ENCODE measurements at regions not wholly inside any gene's neighbourhood (a gene's known extent, or its start where the extent isn't known, plus 50 kb on each side); places are given as distances from the start of the nearest gene placed in this dataset.
"Not testable (repeated sequence)": the region's sequence is repeated elsewhere in the genome, so short reads cannot be mapped to it uniquely, and the experiment has no call there.

DNA sequence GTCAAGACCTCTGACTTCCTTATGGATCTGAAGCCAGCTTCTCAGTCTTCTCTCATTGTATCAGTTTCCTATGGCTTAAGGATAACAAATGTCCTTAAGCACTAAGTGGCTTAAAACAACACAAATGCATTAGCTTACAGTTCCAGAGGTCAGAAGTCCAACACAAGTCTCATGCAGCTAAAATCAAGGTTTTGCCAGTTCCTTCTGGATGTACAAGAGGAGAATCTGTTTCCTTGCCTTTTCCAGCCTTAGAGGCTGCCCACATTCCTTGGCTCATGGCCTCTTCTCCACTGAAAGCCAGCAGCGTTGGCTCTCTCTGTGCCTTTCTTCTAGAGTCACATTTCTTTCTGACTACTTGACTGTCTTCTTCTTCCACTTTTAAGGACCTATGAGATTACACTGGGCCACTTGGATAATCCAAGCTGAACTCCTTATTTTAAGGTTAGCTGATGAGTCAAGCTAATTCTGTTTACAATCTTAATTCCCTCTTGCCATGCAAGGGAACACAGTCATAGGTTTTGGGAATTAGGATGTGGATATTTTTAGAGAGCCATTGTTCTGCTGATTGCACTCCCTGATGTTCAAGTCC is 179.0 kb downstream of the BCAS1 start:
- no peak for DNase-seq

DNA sequence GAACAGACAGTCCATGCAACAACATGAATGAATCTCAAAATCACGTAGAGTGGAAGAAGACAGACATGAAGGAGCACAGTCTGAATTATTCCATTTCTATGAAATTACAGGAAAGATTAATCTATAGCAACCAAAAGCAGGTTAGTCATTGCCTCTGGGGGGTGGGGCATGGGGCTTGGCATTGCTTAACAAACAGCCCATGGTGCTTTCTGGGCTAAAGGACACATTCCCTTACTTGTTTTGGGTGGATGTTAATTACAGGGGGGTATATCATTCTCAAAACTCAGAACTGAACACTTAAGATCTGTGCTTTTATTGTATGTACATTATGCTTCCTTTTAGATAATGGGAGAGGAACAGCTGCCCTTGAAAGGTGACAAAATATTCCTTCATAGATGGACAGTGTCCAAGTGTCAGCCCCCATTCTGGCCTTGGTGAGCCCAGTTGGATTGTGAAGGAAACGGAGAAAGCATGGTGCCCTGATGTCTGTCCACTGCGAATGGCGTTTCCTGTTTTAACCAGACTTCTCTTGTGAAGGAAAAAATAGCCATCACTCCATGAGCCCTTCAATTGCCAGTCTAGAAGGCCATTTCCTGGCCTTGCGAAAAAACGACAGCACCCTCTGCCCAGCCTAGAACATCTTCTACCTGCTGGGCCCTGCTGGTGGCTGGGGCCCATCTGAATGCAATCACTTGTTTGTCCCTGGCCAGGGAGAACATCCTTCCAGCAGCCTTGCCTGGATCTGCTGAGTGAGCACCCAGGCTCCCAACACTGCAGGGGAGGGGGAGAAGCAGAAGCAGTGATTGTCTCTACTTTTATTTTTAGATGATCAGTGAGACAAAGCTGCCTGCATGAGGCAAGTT is 179.7 kb downstream of the BCAS1 start:
- no peak for DNase-seq

DNA sequence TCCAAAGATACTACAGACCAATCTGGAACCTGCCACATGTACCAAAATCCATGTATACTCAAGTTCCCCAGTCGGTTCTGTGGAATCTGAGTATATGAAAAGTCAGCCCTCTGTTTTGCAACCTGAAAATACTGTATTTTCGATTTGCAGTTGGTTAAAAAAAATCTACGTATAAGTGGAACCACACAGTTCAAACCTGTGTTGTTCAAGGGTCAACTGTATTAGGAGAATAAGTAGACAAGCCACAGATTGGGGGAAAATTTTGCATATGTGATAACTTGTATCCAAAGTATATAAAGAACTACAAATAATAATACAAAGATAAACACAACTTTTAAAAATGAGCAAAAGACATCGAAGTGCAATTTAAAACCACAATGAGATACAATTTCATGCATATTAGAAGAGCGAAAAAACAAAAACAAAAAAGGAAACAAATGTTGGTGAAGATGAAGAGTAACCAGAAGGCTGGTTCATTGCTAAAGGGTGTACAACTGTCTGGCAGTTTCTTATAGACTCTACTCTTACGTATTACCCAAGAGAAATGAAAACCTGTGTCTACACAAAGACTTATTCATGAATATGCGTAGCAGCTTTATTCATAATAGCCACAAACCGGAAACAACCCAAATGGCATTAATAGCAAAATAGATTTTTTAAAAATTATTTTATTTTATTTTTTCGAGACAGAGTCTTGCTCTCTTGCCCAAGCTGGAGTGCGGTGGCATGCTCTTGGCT is 180.8 kb downstream of the BCAS1 start:
- no peak for DNase-seq

DNA sequence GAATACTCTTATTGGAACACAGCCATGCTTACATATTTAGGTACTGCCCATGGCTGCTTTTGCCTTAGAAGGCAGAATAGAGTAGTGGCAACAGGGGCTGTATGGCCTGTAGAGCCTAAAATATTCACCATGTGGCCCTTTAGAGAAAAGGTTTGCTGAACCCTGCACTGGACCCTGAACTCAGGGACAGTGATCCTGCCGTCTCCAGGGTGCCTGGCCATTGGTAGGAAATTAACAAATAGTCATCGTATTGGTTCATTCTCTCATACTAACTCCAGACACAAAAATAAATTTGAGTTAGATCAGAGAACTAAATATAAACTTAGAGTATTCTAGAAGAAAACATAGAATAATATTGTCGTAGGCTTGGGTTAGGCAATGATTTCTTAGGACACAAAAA is 181.4 kb downstream of the BCAS1 start:
- DNase-seq: no peak

DNA sequence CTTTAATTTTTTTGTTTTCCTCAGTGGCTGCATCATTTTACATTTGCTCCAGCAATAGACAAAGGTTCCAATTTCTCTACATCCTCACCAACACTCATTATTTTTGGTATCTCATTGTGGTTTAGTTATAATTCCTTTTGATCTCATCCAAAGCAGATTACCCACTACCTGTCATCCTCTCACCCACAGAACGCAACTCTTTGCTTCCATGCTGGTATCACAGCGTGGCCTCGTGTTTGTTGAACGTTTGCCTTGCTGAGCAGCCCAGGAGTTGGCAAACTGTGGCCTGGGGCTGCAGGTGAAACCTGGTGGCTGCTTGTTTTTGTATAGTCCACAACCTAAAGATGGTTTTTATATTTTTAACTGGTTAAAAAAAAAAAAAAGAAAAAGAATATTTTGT is 181.9 kb downstream of the BCAS1 start:
- no peak for DNase-seq

DNA sequence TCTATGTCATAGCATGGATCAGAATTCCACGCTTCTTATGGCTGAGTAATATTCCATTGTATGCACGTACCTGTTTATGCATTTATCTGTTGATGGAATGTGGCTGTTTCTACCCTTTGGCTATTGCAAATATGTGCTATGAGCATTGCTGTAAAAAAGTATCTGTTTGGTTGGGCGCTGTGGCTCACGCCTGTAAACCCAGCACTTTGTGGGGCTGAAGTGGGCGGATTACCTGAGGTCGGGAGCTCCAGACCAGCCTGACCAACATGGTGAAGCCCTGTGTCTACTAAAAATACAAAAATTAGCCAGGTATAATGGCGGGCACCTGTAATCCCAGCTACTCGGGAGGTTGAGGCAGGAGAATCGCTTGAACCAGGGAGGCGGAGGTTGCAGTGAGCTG is 182.4 kb downstream of the BCAS1 start:
- DNase-seq: no peak

DNA sequence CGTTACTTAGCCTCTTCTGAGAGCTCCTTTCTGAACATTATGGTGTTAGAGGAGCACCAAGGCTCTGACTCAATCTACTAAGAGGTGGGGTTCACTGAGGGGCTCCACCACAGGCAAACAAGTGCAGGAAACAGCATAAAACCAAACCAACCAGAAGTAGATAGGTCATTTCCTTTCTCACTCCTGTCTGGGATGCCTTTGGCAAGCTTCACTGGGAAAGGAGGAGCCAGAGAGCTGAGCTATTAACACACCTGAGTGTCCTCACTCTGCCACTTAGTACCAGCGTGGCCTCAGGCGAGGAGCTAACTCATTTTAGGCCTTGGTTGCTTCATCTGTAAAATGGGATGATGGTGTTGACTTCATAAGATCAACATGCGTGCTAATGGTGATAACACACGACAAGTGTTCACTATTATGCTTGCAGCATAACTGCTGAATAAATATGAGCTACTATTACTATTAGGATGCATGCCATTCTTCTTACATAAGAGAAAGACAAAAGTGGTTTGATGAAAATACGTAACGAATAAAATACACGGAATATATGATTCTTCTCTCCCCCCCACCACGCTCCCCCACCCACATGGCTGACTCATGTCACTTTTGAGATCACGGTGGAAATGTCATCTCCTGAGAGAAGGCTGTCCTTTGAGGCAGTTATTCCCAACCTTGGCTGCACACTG is 185.4 kb downstream of the BCAS1 start:
- no peak for DNase-seq

DNA sequence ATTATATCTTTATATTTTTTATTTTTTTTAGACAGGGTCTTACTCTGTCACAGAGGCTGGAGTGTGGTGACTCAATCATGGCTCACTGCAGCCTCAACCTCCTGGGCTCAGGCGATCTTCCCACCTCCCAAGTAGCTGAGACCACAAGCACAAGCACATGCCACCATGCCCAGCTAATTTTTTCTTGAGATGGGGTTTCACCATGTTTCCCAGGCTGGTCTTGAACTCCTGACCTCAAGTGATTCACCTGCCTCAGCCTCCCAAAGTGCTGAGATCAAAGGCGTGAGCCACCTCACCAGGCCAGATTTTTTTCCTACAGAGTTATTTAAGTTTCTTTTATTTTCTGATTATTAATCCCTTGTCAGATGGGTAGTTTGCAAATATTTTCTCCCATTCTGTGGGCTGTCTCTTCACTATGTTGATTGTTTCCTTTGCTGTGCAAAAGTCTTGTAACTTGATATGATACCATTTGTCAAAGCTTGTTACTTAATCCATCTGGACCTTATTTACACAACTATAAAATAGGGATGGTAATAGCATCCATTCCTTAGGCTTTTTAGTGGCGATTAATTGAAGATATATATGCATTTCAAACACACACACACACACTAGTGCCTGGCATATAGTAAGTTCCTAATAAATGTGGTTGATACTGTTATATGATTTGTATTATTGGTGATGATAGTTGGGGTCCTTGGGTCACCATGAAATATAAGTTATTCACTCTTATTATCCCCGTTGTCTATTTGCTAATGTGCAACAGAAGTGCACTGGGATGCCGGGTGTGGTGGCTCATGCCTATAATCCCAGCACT is 187.1 kb downstream of the BCAS1 start:
- DNase-seq: no peak

DNA sequence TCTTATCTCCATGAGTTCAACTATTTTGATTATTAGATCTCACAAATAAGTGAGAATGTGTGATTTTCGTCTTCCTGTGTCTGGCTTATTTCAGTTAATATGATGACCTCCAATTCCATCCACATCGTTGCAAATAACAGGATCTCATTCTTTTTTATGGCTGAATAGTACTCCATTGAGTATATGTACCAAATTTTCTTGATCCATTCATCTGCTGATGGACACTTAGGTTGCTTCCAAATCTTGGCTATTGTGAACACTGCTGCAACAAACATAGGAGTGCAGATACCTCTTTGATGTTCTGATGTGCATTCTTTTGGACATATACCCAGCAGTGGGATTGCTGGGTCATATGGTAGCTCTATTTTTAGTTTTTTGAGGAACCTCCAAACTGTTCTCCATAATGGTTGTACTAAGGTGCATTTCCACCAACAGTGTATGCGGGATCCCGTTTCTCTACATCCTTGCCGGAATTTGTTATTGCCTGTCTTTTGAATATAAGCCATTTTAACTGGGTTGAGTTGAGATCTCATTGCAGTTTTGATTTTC is 187.9 kb downstream of the BCAS1 start:
- DNase-seq: not testable (repeated sequence)

DNA sequence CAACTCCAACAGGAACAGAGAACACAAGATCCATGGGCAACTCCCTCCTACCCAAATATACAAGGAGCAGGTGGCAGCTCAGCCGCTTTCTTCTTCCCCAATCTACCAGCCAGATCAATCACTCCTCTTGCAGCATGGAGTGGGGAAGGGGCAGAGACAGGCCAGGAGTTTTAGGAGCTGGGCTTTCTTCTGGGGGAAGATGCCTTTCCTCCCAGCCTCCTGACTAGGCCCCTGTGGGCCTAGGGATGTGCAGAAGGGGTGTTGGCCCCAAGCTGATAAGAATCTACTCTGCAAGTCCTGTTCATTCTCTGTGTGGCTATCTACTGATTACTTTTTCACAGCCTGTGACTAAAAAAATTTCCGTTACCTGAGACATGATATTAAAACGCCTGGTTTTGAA is 189.0 kb downstream of the BCAS1 start:
- no peak for DNase-seq

- no peak for DNase-seq
Measured at GRCh38 chr20:53880108-53880641, 190.2 kb downstream of the BCAS1 start.

GRCh38 chr20:53879048-53879684 is 191.2 kb downstream of the BCAS1 start:
- no peak for DNase-seq

DNA sequence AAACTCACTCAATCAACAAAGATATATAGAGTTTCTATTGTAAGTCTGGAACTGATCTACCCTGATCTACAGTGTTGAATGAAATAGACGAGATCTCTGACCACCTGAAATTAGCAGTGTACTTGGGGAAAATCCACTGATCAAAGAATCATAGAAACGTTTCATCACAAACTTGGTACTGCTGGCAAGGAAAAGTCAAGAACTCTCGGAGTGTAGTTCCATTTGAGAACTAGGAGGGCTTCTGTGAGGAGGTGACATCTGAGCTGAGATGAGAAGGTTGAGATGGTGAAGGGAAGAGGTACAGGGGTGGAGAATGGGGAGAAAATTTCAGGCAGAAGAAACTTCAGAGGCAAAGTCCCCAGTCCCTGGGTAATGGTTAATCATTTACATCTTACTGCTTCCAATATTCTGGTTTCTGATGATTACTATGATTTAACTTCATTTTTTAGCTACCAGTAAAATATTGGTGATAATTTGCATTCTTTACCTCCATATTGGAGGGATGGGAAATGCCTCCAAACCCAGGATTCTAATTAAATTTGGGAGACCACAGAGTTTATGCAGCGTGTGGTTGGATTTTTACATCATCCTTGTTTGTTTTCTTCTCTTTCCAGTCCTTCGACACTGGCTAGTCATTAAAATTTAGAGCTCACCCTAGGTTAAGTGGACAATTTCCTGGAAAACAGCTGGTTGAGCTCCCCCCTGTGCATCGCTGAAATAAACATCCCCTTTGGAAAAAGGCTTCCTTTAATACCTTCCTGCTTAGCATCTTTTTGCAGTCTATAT is 191.9 kb downstream of the BCAS1 start:
- DNase-seq: no peak

DNA sequence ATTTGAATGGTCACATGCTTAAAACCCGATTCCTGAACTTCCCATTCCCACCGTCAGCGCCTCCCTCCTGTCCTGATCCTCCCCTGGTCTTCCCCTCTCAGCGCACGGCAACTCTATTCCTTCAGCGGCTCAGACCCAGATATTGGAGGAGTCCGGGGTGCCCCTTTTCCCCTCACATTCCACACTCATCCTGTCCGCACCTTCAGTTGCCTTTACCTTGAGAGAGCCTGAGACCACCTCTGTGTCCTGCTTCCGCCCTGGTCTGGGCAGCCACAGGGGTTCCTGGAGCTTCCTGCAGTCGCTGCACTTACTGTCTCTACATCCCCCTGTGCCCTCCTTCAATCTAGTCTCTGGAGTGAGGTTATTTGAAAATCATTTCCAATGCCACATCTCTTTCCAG is 193.4 kb downstream of the BCAS1 start:
- DNase-seq: no peak

- DNase-seq: no peak
Measured at GRCh38 chr20:53876470-53876869, 193.9 kb downstream of the BCAS1 start.

DNA sequence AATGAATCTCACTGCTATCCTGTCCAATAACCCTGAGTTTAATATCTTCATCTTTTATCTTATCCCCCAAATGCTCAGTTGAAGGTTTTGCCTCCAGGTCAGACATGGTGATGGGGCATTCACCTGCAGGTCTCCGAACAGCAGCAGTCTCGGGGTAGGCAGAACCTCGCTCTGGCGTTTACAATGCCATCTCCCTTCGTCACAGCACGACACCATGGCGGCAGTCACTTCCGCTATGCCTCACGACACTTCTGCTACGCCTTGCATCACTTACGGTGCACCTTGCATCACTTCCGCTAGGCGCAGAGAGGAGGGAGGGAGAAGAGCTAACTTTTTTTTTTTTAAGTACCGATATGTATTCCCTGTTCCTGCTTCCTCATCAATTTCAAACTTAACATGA is 194.9 kb downstream of the BCAS1 start:
- no peak for DNase-seq

- no peak for DNase-seq
Measured at GRCh38 chr20:53874706-53875105, 195.7 kb downstream of the BCAS1 start.

- DNase-seq: no peak
Measured at GRCh38 chr20:53874104-53874503, 196.3 kb downstream of the BCAS1 start.

DNA sequence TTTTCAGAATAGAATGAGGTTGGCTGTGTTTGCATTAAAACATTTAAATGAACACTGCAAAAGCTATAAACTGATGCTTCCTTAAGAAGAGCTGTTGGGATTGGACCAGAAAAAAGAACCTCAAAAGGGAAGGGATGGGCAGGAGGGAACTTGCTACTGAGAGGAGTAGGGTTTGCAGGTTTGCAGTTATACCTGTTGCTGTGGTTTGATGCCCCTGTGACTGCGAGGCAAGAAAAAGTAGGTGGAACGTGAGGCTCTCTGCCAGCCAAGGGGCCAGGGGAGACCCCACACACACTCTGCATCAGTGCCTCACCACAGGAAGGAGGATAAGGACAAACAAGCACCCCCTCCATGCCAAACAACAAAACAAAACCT is 197.2 kb downstream of the BCAS1 start:
- no peak for DNase-seq

- no peak for DNase-seq
Measured at GRCh38 chr20:53872561-53873229, 197.7 kb downstream of the BCAS1 start.

Measured in NCI-H2029 (cell line).